HFF-Myc (cell line): ENCODE measurements at regions not wholly inside any gene's neighbourhood (a gene's known extent, or its start where the extent isn't known, plus 50 kb on each side); places are given as distances from the start of the nearest gene placed in this dataset.

Experiments used
- DNase-seq: peaks from one replicate; pipeline ENCODE4 v3.0.0-alpha.2; 2011; ENCODE audit warnings: low read depth; ENCODE audit errors: extremely low read depth
- H3K4me3 ChIP-seq: replicated peaks from 2 replicates; pipeline ENCODE4 v1.5.1; 2011; ENCODE audit warnings: low read depth, mild to moderate bottlenecking, control low read depth, low read length
- CTCF ChIP-seq: IDR thresholded peaks from 2 replicates; pipeline ENCODE4 v1.5.1; 2012; ENCODE audit warnings: mild to moderate bottlenecking, low read depth, low read length, control low read depth; ENCODE audit errors: missing control alignments

GRCh38 chrX:51437521-51437920 is 58.9 kb downstream of the NUDT11 start:
- no peak for TF ChIP-seq CTCF
- H3K4me3 ChIP-seq, result no peak overlapping the region

GRCh38 chrX:51435101-51435500 is 61.3 kb downstream of the NUDT11 start:
- H3K4me3 ChIP-seq, result no peak overlapping the region
- no peak for DNase-seq
- no peak for TF ChIP-seq CTCF

More at GRCh38 chrX:51437521-51437920, 58.9 kb downstream of the NUDT11 start:
- DNase-seq, result no peak

GRCh38 chrX:51421972-51422597 is 74.3 kb downstream of the NUDT11 start:
- TF ChIP-seq CTCF, result no peak

GRCh38 chrX:51420610-51421009 is 75.8 kb downstream of the NUDT11 start:
- DNase-seq, result peak; percentile 7
- peak; percentile 56 for TF ChIP-seq CTCF

More at GRCh38 chrX:51421972-51422597, 74.3 kb downstream of the NUDT11 start:
- no peak for DNase-seq
- H3K4me3 ChIP-seq, result no peak overlapping the region

GRCh38 chrX:51408462-51408861 is 75.8 kb downstream of the NUDT10 start:
- no peak for DNase-seq

More at GRCh38 chrX:51420610-51421009, 75.8 kb downstream of the NUDT11 start:
- no peak overlapping the region for H3K4me3 ChIP-seq

GRCh38 chrX:51407520-51408409 is 75.1 kb downstream of the NUDT10 start:
- no peak for TF ChIP-seq CTCF
- no peak overlapping the region for H3K4me3 ChIP-seq
- DNase-seq, result no peak

More at GRCh38 chrX:51408462-51408861, 75.8 kb downstream of the NUDT10 start:
- H3K4me3 ChIP-seq, result no peak overlapping the region
- TF ChIP-seq CTCF, result no peak
